ENCODE measurements at regions not wholly inside any gene's neighbourhood (a gene's known extent, or its start where the extent isn't known, plus 50 kb on each side); places are given as distances from the start of the nearest gene placed in this dataset.

DNA sequence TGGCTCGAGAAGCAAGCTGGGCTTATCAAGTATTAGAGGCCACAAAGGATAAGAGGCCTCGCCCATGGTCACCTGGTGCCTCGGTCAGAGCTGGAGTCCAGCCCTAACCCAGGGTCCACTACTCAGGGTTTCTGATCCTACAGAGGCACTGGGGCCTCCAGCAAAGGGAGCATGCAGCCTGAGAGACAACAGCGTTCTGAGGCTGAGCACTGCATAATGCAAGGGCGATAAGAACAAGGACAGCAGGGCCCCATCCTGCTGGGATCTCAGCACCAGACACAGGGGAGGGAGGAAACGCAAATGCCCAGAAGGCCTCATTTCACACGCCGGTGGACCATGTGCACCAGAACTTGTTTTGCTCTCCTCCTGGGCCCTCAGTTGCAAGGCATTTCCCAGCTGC, 63.0 kb downstream of the C5orf15 start:
- no peak for DNase-seq

DNA sequence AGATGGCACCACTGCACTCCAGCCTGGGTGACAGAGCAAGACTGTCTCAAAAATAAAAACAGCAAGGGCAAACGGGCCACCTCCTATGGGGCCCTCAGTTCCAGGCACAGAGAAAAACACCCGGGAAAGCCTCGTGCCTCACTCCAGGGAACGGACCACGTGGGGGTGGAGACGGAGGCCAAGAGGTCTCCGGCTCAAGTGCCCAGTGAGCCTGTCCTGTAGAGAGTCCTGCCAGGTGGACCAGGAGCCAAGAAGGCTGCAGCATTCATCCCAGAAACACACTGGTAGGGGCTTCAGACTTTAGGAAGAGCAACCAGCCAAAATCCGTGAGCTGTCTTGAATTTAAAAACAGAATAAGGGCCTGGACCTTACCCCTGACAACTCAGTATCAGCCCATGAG, 63.8 kb downstream of the C5orf15 start:
- DNase-seq, result no peak

DNA sequence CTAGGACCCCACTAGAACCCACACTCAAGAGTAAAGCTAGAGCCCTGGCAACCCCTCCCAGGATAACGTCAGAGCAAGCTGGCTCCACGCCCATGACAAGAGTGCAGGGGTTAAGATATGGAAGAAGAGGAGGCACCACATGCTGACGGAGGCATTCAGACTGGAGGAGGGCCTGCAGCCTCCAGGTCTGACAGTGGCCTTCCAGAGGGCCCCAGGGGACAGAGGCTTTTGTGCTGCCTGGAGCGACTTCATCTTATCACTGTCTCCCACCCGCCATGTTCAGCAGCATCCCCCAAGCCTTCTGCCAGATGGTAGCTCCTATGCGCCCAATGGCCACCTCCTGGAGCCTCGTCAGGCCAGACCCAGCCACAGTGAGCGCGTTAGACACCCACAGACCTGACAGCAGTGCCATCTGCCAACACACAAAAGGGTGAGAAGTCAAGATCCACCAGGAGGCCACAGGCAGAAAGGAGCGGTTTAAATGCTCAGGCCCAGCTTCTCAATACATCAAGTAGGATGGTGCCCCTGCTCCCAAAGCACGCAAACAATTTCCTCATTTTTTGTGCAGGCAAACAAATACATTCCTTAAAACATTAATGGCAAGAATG, 65.8 kb downstream of the C5orf15 start:
- no peak for DNase-seq

DNA sequence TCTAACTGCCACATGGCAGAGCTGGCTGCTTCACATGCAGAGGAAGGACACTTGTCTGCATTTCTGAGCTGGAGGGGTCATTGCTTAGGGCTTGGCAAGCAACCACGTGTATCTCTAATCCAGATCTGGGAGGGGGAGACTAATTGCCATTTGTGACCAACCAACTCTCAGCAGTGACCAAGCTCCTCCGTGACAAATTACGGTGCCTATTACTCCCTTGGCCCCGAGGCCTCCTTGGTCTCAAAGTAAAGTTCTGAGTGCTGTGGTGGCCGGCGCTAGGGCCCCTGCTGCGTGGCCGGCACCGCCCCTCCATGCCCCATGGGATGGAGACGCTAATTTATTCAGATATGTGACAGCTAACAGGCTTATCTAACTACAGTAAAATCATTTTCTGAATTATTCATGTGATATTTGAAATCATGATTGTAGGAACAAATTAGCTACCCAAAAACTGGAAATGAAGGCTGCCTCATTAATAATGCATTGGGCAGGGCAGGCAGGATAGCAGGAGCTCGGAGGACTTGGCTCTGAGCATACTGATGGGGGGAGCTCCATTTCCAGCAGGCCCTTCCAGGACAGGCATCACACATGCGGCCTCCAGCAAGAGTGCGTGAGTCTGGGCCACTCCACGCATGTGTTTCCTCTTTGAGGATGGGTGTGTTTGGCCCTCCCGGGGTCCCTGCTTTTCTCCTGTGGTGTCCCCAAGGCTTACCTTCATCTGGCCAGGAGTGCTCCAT, 67.7 kb downstream of the C5orf15 start:
- no peak for DNase-seq

DNA sequence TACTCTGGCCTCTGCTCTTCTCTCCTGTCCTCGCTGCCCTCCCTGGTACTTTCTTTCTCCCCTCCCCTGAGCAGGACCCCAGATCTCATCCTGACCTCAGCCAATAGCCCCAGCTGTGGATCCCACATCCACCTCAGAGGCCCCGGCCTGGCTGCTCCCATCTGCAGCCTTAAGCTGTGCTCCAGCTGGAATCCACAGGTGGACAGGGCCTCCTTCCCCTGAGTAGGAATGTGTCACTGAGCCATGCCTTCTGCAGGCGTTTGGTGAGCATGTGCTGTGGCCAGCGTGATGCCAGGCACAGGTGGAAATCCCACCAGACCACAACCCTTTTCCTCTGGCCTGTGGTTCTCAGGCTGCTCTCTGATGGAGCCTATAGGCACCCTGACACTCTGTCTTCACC, 68.9 kb downstream of the C5orf15 start:
- no peak for DNase-seq

DNA sequence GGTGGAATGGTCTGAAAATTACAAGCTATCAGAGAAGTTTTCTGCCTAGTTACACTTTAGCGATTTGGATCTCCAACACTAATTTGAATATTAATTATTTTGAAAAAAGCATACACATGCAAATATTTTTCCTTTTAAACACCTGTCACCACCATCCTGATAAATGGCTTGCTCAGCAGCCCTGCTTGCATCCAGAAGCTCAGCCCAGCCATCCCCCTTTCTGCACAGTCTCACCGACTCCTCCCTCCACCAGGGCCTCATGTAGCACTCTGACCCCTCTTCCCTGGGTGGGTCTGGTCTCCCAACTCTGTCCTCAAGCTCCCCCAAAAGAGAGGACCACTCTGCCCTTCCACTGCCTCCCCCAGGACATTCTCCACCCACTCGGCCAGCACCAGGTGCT, 70.0 kb downstream of the C5orf15 start:
- no peak for DNase-seq

DNA sequence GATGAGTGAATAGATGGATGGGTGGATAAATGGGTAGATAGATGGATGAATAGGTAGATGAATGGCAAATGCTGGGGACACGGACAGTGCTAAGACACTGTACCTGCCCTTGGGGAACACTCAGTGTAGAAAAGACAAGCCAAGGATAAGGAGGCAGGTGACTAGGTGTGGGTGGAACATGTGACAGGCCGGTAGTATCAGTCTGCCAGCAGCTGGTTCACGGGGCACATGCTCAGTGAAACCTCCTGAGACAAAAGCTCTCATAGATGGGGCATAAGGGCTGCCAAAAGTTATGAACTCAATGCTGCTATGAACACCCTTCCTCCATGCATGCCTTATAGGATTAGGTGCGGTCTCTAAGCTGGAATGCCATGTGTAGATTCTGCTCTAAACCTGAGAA, 71.0 kb downstream of the C5orf15 start:
- DNase-seq, result no peak

DNA sequence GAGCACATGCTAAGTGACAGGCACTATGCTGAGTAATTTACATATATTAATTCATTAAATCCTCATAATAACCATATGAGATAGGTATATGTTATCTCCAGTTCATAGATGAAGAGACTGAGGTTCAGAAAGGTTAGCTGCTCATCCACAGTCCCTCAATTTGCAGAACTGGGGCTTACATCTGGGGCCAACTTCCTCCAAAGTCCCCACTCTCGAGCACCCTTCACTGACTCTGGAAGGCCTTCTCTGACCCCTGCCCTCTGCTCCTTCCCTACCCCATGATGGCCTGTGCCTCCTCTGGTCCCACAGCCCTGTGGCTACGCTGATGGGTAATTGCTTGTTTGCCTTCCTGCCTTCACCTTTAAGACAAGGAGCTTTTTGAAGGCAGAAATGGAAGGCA, 71.6 kb downstream of the C5orf15 start:
- no peak for DNase-seq

DNA sequence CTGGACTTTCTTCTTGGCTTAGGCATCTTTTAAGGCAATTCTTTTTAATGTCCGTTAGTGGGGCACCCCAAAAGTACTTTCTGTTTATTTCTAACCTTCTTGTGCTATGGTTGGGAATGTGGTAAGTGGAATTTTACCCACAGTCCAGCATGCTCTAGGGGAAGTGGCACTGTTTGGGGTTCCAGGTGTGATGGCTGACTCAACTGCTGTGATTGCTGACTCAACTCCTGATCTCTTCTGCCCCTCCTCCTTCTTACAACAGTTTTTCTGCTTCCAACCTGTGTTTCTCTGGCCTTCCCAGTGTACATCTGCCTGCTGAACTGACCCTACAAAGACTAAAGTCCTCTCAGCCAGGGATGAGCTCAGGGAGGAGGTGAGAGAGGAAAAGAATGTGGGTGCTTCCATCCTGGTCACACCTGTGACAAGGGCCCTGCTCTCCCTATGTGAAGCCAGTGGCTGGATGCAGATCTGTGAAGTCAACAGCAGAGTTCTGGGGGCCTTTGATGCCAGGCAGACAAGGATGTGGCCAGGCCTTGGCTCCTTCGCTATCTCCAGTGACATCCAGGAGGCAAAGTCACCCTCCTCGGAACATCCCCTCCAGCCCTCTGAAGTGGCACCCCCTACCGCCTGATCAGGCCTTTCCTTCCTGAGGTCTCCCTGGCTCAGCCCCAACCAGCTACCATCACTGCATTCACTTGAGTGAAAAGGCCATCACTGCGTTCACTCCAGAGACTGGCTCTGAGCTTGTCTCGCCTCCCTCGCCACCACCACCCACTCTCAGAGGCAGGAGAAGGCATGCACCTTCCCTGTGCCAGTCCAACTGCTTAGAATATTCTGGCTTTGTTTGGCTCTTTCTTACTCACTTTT, 72.2 kb downstream of the C5orf15 start:
- no peak for DNase-seq

DNA sequence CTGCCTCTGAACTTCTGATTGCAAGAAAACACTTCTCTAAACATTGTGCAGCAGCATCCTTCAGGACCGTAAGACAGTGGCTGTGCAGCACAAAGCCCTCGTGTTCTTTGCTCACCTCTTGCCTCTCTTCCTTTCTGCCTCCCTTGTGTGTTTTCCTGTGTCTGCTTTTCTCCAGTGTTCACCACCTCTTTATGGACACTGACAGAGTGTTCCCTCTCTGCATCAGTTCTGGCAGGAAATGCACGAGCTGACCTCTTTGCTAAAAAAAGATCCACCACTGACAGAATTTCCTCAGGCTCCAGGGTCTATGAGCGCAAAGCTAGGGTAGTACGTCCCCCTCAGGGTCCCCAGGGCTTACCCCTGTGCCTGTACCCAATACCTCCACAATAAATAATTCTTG, 74.3 kb downstream of the C5orf15 start:
- DNase-seq, result no peak

DNA sequence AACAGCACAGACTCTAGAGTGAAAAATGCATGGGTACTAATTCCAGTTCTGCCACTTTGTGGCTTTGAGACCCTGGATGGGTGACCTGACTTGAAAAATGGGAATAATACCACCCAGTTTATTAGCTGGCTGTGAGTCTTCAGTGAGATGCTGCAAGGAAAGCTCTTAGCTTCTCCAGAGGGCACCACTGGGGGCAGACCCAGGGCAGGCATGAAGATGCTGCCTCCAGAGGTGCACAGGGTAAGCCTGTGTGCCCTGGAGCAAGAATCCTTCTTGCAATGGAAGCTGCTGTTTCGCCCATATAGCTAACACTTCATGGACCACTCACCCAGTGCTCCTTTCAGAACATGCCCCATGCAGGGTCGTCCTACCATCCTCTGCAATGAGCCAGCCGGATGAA, 75.7 kb downstream of the C5orf15 start:
- DNase-seq, result no peak

DNA sequence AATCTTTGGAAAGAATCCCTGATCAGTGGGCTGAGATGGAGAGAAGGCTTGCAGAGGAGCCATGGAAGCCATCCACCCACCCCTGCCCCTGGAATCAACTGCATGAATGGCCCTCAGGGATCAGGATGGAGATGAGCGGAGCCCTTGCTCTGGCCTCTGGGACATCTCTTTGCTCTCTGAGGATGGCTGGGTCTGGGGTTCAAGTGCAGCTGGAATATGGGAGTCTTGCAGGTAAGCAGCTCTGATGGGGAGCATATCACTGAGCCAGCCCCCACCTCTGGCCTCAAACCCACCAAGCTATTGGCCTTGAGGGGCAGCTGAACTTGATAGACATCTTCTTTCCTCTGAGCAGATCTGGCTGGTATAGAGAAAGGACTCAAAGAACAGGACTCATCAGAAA, 76.1 kb downstream of the C5orf15 start:
- no peak for DNase-seq

DNA sequence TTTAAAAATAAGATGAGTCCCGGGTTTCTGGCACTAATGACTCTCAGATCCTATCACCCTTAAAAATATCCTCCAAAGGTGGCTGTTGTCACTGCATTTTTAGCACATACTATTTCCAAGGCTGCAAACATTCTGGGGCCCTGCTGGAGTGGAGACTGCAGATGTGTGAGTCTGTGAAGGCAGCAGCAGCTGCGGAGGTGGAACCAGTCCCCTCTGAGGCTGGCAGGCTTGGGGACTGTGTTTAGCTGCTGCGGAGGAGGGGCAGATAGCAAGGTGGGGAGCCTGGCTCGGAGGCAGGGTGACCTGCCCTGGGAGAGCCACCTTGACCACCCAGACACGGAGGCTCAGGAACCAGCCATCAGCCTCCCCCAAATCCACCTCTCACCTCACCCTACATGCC, 77.0 kb downstream of the C5orf15 start:
- no peak for DNase-seq

DNA sequence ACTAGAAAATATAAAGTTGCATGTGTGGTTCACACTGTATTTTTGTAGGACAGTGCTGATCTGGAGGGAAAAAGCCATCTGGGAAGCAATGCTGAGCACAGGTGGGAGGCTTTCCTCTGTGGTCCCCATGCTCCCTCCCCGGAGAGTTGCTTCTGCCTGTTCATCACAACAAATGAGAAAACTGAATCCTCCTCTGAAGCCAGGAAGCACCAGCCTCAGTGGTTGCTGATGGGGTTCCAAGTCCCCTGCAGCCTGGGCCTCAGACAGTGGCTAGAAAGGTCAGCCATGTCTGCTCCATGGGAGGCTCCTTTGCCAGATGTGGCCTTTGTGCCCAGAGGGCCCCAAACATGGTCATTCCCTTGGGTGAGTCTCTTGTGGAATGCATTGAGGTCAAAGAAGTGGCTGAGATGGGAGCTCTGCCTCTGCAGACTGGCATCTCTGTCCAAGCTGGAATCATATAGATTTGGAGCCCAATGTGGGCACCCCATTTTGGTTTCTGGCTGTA, 77.6 kb downstream of the C5orf15 start:
- no peak for DNase-seq

DNA sequence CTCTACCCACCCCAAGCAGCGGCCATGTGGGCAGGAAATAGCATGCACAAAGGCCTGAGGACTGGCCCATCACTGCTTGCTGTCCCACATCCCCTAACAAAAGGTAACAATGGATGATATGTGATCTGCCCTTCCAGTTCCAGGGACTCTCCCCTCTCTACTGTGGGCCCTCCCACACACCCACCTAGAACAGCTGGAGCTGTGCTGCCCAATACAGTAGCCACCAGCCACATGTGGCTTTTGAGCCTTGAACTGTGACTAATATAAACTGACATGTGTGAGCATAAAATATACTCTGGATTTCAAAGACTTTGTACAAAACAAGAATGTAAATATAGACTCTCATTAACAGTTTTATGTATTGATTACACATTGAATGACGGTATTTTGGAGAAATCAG, 78.1 kb downstream of the C5orf15 start:
- no peak for DNase-seq

DNA sequence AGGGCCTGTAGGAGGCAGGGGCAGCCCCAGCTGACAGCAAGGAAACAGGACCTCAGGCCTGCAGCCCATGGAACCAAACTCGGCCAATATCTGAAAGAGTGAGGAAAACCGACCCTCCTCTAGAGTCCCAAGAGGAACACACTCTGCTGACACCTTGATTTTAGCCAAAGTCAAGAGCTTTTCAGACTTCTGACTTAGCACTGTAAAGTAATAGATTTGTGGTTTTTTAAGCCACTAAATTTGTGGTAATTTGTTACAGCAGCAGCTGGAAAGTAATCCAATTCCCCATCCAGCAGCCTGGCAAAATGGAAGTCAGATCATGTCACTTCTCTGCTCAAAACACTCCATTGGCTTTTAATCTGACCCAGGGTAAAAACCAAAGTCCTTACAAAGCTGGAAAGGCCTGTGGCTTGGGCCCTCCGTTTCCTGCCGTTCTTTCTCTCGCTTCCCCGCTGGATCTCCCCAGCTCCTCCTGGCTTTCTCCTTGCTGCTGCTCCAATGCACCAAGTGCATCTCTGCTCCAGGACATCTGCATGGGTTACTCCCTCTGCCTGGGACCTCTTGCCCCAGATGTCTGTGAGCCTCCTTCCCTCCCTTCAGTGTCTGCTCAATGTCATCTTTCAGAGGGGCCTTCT, 79.0 kb downstream of the C5orf15 start:
- no peak for DNase-seq

DNA sequence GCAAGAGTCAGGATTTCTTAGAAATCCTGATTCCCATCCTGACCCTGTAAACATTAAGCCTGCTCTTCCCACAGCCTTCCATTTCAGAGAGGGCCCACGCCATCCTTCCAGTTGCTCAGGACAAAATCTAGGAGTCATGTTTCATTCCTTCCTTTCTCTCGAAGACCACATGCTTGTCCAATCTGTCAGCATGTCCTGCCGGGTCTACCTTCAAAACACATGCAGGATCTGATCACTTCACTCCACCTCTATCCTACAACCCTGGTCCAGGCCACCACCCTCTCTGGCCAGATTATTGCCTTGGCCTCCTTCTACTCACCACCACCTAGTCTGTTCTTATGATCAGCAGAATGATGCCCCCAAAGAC, 79.8 kb downstream of the C5orf15 start:
- DNase-seq, result no peak

DNA sequence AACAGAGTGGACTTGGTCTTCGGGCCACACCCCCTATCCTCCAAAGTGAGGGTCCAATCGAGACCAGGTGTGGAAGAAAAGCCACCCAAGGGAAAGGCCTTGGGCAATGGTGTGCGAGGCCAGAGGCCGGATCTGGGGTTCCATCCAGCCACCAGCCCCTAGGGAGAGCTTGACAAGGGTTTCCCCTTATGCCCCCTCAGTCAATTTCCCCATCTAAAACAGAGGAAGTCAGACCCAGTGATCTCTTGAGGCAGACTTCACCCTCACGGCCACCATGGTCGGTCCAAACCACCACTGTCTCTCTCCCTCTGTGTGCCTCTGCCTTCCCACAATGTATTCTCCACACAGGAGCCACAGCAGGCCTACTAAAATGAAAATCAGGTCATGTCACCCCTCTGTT, 82.9 kb downstream of the C5orf15 start:
- no peak for DNase-seq

DNA sequence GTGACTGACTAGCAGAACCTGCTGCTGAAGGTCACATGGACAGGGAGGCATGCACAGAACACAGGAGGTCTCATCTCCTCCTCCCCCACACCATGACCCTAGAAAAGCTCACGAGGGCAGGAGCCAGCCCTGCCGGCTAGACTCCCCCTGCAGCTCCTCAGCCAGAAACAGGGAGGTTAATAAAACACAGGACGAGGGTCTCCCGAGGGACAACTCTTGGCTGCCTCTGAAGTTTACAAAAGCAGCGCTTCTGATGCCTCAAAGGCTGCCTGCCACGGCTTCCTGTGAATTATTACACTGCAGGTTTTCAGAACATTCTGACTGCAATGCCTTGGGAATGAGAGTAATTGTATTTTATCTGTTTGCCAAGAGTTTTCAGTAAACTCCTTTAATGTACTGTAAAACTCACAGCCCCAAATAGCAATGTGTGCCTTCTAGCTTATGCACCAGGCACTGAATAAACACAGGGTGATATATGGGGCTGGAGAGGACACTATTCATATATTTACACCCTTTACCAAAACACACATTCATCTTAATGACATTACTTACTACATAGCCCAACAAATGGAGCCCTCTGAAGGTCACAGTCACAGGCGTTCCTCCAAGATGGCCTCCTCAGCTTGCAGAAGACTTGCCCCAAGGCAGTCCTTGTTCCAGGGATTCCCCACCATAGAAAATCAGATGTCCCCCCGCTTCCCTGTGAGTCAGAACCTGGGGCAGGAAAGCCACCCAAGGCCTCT, 83.7 kb downstream of the C5orf15 start:
- no peak for DNase-seq

DNA sequence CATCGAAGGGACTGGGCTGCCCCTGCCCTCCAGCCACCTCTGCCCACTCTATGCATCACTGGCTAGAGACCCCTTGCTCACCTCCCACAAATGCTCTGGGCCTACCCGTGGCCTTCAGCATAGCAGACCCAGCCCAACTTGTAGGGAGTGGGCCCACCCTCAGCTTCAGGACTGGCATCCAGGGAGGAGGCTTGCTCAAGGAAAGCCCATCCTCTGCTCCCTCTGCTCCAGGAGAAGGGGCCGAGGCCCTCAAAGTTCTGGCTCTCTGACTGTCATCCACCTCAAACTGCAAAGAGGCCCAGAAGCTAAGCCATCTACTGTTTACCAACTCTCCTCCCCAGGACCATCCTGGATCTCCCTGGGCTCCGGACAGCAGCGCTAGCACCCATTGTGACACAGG, 84.5 kb downstream of the C5orf15 start:
- no peak for DNase-seq

DNA sequence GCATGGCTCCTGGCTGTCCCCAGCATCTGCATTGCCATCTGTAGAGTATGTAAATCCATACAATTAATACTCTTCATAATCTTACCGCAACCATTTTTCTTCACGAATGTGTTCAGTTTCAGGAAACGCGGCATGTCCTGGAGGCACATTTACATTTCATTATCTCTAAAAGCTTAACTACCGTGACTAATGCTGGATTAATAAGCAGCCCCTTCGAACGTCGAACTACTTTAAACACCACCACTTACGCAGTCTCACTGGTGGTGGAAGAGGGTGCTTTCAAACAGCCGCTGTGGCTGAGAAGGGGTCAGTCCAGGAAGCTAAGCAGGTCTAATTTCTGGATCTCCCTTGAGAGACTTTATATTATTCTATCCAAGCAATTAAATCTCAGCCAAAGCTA, 85.6 kb downstream of the C5orf15 start:
- no peak for DNase-seq

DNA sequence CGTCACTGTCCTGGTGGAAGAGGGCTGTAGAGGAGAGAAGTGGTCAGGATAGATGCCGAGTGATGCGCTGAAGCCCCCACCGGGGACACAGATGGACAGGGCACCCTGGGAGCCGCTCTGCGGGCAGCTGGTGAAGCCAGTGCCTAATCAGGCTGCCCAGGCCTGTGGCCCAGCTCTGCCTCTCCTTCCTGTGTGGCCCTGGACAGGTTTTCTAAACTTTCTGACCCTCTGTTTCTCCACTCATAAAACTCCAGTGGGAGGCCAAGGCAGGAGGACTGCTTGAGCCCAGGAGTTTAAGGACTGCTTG, 86.1 kb downstream of the C5orf15 start:
- DNase-seq, result no peak
